Natural killer cell (primary cell): ENCODE measurements at regions not wholly inside any gene's neighbourhood (a gene's known extent, or its start where the extent isn't known, plus 50 kb on each side); places are given as distances from the start of the nearest gene placed in this dataset.

ENCODE experiments used
- ATAC-seq, 3 donors: fragments of 150-1000 bp in 2 of 3; fragments of 200-7000 bp in 1 of 3; cut with Tn5 transposase; 1 replicate in 1 of 3; 2 replicates in 2 of 3; pipeline ENCODE4 v1.10.0; 2021; ENCODE audit warnings: mild to moderate bottlenecking in 2 of 3, moderate library complexity in 2 of 3
- DNase-seq, 2 donors: peaks; one replicate each; pipeline versions ENCODE4 v3.0.0 to v3.0.0-alpha.2; 2013 to 2021; ENCODE audit warnings: mixed read lengths in 1 of 2
- H3K27ac ChIP-seq: one replicate; pipeline ENCODE4 v1.5.1; 2013; ENCODE audit warnings: mild to moderate bottlenecking, low read length
- H3K27me3 ChIP-seq: one replicate; pipeline ENCODE4 v1.6.1; 2013; ENCODE audit warnings: low read length; ENCODE audit not compliant: control insufficient read depth, insufficient read depth
- H3K36me3 ChIP-seq: one replicate; pipeline ENCODE4 v1.6.1; 2013; ENCODE audit warnings: low read length; ENCODE audit not compliant: control insufficient read depth, insufficient read depth
- H3K4me1 ChIP-seq: one replicate; pipeline ENCODE4 v1.6.1; 2013; ENCODE audit warnings: low read length; ENCODE audit not compliant: control insufficient read depth, insufficient read depth
- H3K4me3 ChIP-seq: one replicate; pipeline ENCODE4 v1.5.1; 2013; ENCODE audit warnings: low read length
- H3K9me3 ChIP-seq: one replicate; pipeline ENCODE4 v1.6.1; 2013; ENCODE audit warnings: low read length; ENCODE audit not compliant: control insufficient read depth, insufficient read depth
- H3K27ac Mint-ChIP-seq, 2 donors: one replicate each; pipeline ENCODE4 v1.8.0; 2022; ENCODE audit warnings: mild to moderate bottlenecking in 2 of 2, mixed read lengths in 2 of 2, moderate library complexity in 1 of 2
- H3K27me3 Mint-ChIP-seq, 2 donors: one replicate each; pipeline ENCODE4 v1.8.0; 2022; ENCODE audit warnings: low read depth in 2 of 2, mixed read lengths in 2 of 2
- H3K36me3 Mint-ChIP-seq: one replicate; pipeline ENCODE4 v1.8.0; 2022; ENCODE audit warnings: mixed read lengths
- H3K4me1 Mint-ChIP-seq, 2 donors: one replicate each; pipeline ENCODE4 v1.8.0; 2022; ENCODE audit warnings: mixed read lengths in 2 of 2
- H3K4me3 Mint-ChIP-seq: one replicate; pipeline ENCODE4 v1.8.0; 2022; ENCODE audit warnings: mild to moderate bottlenecking, moderate library complexity, mixed read lengths
- H3K9me3 Mint-ChIP-seq, 2 donors: one replicate each; pipeline ENCODE4 v1.8.0; 2022; ENCODE audit warnings: mixed read lengths in 2 of 2
- CTCF ChIP-seq: fragments of 200-600 bp; IDR thresholded peaks from one replicate; pipeline ENCODE4 v1.8.0; 2022; ENCODE audit warnings: antibody characterized with exemption
- WGBS: methylation state at CpG from one replicate; pipeline ENCODE4 v1.1.7; 2013; ENCODE audit warnings: missing lambda C conversion rate; ENCODE audit not compliant: insufficient coverage; 5-methylcytosine and 5-hydroxymethylcytosine counted together
- intact Hi-C: fragments of 100-400 bp; cut with micrococcal nuclease; formaldehyde crosslinking; loops from one replicate; pipeline ENCODE4 v1.14.2; 2022

GRCh38 chr1:166457700-166458099 lies 290.9 kb upstream of the FAM78B start:
- TF ChIP-seq CTCF, result no peak
- DNase-seq (no peak), ATAC-seq (no peak)
- Histone ChIP-seq H3K9me3 (no peaks in the 10 kb centered on the region), H3K4me1 (no peaks in the 10 kb centered on the region), H3K36me3 (no peaks in the 10 kb centered on the region), H3K4me3 (no peak overlapping the region), H3K27ac (no peak overlapping the region), H3K27me3 (no peaks in the 10 kb centered on the region)
- no peaks in the 10 kb centered on the region for H3K4me1 Mint-ChIP-seq
- 95% methylated on average over 2 of the region's 2 CpGs for WGBS
- H3K9me3 Mint-ChIP-seq, result no peaks in the 10 kb centered on the region
- H3K27me3 Mint-ChIP-seq, result peaks cover 10 to 14% of the 10 kb centered on the region in 2 donors
- no peaks in the 10 kb centered on the region for H3K36me3 Mint-ChIP-seq
- no peak overlapping the region for H3K4me3 Mint-ChIP-seq
- intact Hi-C loops, result no loop called here
- no peak overlapping the region for H3K27ac Mint-ChIP-seq

- TF ChIP-seq CTCF, result no peak
- no peaks in the 10 kb centered on the region for H3K36me3 ChIP-seq
- H3K27me3 ChIP-seq, result peaks cover 2% of the 10 kb centered on the region
- Mint-ChIP-seq H3K9me3 (peaks cover 5 to 8% of the 10 kb centered on the region in 2 donors), H3K4me1 (no peaks in the 10 kb centered on the region), H3K36me3 (peaks cover 12% of the 10 kb centered on the region), H3K27ac (no peak overlapping the region), H3K27me3 (peaks cover 21 to 39% of the 10 kb centered on the region in 2 donors), H3K4me3 (no peak overlapping the region)
- H3K4me3 ChIP-seq, result no peak overlapping the region
- WGBS, result 100% methylated on average over 1 of the region's 1 CpG
- H3K27ac ChIP-seq, result no peak overlapping the region
- peaks cover 4% of the 10 kb centered on the region for H3K9me3 ChIP-seq
- intact Hi-C loops, result no loop called here
- H3K4me1 ChIP-seq, result no peaks in the 10 kb centered on the region
- ATAC-seq, result no peak
- DNase-seq, result no peak
Measured at GRCh38 chr1:166464333-166464732, 297.5 kb upstream of the FAM78B start.

- Mint-ChIP-seq H3K4me3 (no peak overlapping the region), H3K36me3 (peaks cover 5% of the 10 kb centered on the region), H3K4me1 (no peaks in the 10 kb centered on the region), H3K27me3 (peaks cover 27 to 41% of the 10 kb centered on the region in 2 donors), H3K9me3 (peaks cover 0 to 1% of the 10 kb centered on the region in 2 donors), H3K27ac (no peak overlapping the region)
- no peak for ATAC-seq
- Histone ChIP-seq H3K27ac (no peak overlapping the region), H3K27me3 (peaks cover 2% of the 10 kb centered on the region), H3K9me3 (peaks cover 4% of the 10 kb centered on the region), H3K36me3 (no peaks in the 10 kb centered on the region), H3K4me1 (no peaks in the 10 kb centered on the region), H3K4me3 (no peak overlapping the region)
- 100% methylated on average over 1 of the region's 2 CpGs for WGBS
- no peak for TF ChIP-seq CTCF
- intact Hi-C loops, result loop anchor here (10.0 kb wide), 1 partner anchor 545 kb away; no protein-coding TSS in a partner anchor
- DNase-seq, result no peak
Measured at GRCh38 chr1:166470014-166470413, 303.2 kb upstream of the FAM78B start.

- H3K4me3 Mint-ChIP-seq, result no peak overlapping the region
- H3K27me3 Mint-ChIP-seq, result peaks cover 25 to 37% of the 10 kb centered on the region in 2 donors
- no peak overlapping the region for H3K27ac Mint-ChIP-seq
Measured at GRCh38 chr1:166470441-166470840, 303.6 kb upstream of the FAM78B start.

More at GRCh38 chr1:166470441-166470840, 303.6 kb upstream of the FAM78B start:
- Mint-ChIP-seq H3K9me3 (no peaks in the 10 kb centered on the region), H3K4me1 (no peaks in the 10 kb centered on the region), H3K36me3 (peaks cover under 1% of the 10 kb centered on the region)
- H3K9me3 ChIP-seq, result peaks cover 3% of the 10 kb centered on the region
- WGBS, result 63% methylated on average over 2 of the region's 2 CpGs
- TF ChIP-seq CTCF, result no peak
- peaks cover 2% of the 10 kb centered on the region for H3K27me3 ChIP-seq
- no peaks in the 10 kb centered on the region for H3K36me3 ChIP-seq
- DNase-seq (no peak), ATAC-seq (no peak)
- no peaks in the 10 kb centered on the region for H3K4me1 ChIP-seq
- H3K27ac ChIP-seq, result no peak overlapping the region
- intact Hi-C loops, result loop anchor here (10.0 kb wide), 1 partner anchor 546 kb away; no protein-coding TSS in a partner anchor
- H3K4me3 ChIP-seq, result no peak overlapping the region
